GM21723 (cell line): ENCODE measurements at regions not wholly inside any gene's neighbourhood (a gene's known extent, or its start where the extent isn't known, plus 50 kb on each side); places are given as distances from the start of the nearest gene placed in this dataset.

ENCODE experiments used
- ATAC-seq: cut with Tn5 transposase; IDR thresholded peaks from one replicate; pipeline ENCODE4 v1.9.1; 2021; ENCODE audit warnings: mild to moderate bottlenecking, moderate library complexity; ENCODE audit not compliant: unreplicated experiment

DNA sequence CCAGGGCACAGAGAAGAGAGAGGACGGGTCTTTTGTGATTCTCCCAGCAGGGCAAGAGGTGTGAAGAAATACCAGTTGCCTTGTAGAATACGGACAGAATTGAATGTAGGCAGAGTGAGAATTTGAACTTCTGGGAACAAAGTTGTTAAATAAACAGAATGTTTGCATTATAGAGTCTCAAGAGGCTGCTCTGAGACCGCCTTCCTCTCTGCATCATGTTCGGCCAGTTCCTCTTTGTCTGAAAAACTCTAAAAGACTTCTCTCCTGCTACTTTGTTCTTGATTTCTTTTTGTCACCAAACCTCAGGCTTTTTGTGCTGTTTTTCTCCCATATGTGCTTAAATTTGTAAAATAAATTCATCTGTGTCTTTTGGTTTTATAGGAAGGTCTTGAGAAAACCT lies 256.4 kb downstream of the DLEU7 start:
- ATAC-seq = no peak

DNA sequence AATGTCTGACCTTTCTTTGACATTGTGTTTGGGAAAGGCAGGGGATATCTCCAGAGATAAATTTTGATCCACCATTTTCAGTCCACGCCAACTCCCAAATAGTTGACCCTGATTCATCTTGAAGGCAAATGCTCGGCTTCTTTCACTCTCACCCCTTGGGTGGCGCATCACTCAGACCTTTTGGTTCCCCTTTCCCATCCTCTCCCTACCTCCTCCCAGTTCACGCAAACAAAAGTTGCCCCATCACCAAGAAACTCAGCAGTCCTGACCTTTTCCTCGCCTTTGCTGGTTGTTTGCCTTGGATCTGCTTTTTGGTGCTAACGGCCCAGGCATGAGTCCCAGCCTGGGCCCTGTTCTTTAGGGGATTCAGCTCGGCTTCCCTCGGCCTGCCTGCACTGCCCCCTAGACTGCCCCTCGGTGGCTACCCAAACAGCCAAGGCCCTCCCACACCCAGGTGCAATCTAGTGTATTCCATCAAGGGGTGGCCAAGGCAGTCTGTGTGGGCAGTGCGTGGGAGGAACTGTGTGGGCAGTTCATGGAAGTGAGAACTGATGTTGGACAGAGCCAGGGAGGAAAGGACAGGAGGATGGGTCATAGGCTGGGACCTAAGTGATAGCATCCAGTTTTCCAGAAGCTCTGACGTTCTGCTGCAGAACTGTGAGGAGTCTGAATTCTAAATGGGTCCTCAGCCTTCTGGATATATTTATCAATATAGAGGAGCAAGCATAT lies 255.7 kb downstream of the DLEU7 start:
- no peak for ATAC-seq

DNA sequence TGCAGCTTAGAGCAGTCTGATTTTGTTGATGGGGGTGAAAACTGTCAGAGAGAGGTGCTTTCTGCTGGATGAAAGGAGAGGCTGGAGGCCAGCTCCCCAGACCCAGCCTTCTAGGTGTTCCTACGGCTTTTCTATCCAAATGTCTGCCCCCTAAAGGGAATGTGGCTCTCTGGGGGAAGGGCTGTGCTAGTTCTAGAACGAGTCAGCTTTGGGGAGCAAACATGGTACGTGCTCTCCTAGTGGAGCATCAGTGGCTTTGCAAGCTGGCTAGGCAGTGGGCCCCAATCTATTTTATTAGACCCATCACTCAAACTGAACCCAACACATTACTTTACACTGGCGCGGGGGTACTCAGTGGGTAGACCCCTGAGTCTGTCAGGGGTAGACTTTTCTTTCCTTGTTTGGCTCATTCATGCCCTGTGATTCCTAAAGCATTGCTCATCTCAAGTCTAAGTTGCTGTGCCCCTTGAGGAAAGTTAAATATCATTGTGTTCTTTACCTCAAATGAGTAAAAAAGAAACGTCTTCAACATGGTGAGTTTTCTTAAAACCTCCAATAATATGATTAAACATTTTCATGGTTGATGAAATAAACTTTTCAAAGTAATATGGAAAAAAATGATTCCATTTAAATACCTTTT lies 254.9 kb downstream of the DLEU7 start:
- ATAC-seq = no peak

DNA sequence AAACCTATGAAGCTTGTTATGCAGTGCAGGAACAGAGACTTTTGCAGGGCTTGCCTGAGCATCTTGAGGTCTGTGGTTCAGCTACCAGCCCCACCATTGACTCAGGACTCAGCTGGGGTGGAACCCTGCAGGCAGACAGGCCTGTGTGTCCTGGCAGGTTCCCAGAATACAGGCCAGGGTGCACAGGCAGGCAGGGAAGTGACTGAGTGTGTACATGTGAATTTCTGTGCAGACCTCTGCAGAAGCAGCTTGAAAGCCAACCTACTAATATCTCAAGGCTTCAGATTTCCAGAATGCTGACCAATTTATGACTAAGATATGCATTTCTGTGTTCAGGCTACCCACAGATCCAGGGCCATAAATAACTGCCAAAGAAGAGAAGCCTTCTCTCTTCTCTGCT lies 254.4 kb downstream of the DLEU7 start:
- ATAC-seq = no peak

DNA sequence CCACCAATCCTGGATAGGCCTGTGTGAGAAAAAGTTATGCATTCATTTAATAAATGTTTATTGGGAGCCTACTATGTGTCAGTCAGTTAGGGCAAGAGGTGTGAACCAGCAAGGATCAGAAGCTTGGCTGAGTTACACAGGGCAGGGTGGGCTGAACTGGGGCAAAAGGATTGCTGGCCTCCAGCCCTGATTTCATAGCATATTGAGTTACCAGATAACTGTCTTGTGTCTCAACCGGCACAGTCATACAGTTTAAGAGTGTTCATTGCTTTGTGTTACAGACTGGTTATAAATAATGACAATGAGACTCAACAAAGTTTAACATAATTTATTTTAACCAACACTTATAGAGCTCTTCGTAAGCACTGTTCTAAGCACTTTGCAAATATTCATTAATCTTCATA lies 253.8 kb downstream of the DLEU7 start:
- no peak for ATAC-seq

DNA sequence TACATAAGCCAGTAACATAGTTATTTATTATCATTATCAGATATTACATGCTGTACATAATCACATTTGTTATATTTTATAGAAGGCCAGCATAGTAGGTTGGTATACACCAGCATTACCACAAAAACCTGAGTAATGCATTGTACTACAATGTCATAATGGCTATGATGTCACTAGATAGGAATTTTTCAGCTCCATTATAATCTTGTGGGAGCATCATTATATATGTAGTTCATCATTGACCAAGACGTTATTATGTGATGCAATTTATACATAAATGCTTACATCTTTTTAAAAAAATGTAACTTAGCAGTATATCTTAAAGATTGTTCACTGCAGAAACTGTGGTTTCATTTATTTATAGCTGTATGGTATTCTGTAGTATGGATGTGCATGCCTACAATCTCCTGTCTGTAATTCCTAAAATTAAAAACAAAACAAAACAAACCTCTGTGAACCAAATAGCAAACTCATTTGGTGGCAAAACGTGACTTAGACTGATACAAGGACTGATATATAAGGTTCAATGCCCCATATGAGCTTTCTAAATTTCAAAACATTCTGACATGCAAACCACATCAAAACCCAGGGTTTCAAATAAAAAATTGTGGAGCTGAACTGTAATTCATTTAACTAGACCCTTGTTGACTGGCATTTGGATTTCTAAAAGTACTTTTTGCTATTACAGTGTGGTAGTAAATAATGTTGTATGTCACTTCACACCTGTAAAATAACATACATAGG lies 250.9 kb downstream of the DLEU7 start:
- no peak for ATAC-seq

DNA sequence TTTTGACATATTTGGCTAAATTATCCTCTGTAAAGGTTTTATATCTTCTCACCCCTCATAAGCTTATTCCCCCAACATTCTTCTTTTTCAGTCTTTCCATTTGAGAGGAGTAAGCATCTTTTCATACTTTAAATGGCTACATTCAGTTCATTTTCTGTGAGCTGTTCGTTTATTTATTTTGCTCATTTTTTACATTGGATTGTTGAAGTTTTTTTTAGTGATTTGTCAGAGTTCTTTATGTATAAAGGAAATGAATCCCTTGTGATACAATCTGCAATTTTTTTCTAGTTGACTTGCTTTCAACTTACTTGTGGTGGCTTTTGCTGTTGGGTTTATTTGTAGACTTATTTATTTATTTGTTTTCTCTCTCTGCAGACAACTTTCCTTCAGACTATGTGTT lies 250.3 kb downstream of the DLEU7 start:
- ATAC-seq = no peak

DNA sequence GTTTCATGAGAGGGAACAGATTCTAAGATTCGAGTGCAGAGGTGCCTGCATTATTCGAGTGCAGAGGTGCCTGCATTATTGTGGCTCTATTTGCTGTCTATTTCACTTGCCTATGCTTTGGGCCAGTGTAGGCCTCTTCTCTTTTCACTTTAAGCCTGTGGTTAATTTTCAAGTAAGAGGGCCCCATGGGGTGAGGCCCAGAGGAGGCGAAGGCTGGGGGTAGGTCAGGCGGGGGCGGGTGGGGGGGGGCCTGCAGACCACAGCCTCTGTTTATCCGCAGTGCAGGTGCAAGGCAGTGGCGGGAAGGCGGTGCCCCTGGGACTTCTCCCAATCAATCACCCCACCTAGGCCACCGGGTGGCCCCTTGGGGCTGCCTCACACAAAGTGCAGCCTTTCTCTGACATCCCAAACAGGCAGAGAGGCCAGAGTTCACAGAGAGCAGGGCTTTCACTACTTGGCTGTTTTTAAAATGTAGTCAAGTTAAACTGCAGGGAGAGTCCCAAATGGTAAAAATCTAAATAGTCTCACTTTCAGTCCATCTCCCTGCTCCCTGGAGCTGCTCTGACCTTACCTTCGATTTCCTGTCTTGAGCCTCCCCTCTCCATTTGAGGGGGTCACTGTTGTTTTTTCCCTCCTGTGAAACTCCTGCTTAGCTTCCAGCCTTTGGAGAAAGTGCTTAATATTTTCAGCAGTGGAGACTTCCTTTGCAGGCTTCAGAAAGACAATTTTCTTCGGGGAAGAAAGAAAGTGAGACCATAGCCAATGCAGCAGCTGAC lies 249.0 kb downstream of the DLEU7 start:
- peak; percentile 92 for ATAC-seq

DNA sequence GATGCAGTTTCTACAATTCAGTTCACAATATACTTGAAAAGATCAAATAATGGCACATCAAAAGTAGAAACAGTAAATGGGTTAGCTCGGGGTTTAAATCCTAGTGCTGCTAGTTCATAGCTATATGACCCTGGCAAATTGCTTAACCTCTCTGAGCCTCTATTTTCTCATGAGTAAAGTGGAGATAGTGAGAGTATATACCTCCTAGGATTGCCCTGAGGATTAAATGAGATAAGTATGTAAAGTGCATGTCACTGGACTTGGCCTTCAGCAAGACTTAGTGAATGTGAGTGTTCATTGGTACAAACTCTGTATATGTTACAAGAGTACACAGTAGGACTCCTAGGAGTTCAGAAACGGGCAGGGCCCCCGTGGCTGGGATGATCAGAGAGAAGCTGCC lies 248.3 kb downstream of the DLEU7 start:
- no peak for ATAC-seq

DNA sequence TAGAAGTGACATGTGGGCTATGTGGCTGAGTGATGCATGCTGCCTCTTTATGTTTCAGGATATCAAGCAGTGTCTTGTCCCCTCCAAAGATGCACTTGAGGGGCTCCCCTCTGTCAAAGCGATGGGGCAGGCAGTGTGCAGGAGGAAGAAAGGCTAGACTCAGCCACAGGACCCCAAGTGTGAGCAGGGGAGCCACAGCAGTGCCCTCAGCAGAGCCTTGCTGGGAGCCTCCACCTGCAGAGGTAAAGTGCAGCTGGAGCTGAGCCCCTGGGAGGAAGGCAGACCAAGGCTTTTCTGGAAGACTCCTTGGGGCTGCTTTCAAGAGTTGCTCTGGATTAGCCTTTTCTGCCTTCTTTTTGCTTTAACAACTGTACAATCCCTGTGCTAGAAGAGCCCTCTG lies 247.3 kb downstream of the DLEU7 start:
- no peak for ATAC-seq

DNA sequence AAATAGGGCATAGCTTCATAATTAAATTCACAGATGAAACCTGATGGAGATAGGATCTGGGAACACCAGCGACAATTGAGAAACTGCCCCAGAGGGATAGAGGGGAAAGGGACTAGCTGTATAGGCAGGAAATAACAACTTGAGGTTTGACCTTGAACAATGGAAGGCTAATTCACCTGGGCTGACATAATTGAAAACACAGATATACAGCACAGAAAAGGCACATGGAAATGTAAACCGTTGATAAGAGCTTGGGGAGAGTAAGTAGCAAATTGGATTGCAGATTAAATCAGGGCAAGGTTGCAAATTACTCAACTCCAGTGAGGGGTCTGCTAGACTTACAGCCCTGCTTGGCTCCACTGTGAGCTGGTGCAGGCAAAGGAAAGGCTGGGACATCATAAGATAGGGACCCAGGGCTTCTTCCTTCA lies 246.7 kb downstream of the DLEU7 start:
- no peak for ATAC-seq

DNA sequence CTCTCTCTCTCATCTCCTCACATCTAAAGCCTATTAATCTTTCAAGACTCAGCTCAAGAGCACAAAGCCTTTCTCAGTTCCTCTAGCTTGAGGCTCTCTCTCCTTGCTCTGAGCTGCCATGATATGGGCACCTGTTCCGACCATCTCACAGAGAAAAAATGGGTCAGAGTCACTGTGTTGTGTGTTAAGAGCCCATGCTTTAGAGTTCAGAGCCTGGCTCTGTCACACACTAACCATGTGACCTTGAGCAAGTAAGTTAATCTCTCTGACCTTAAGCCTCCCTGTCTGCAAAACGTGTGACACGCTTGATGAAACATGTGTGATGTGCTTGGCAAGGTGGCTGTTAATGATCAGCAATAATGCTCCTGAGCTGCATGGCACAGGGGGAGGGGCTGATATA lies 245.2 kb downstream of the DLEU7 start:
- ATAC-seq = no peak

DNA sequence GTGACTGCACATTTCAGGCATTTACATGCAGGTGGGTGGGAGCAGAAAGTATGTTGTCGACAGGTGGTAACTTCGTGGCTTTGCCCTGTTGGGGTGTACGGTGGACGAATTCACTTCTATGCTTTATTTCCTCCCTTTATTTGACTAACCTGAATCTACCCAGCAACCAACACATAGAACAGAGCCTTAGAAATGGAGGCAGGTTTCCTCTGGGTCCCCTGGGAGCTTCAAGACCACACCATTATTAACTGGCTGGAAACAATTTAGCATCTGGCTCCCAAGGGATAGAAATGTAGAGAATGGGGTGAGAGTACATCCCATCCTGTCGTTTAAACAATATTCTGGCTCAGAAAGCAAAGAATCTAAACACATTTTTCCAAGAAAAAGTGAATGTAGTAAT lies 244.4 kb downstream of the DLEU7 start:
- no peak for ATAC-seq

DNA sequence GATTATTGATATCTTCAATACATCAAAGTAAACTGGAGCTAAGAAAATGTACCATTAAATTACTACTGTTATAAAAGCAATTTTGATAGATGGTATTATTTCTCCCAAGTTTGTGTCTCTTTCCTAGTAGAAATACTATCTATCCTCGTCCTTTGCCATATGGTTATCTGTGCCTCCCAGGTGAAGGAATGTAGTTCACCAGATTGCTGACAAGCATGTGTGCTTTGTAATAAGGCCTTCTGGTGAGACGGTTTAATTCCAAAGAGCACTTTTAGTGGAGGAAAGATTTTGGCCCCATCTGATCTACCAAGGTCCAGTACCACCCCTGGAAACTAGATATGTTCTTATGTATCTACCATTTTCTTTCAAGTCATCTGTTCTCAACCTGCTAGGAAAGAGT lies 243.6 kb downstream of the DLEU7 start:
- no peak for ATAC-seq

DNA sequence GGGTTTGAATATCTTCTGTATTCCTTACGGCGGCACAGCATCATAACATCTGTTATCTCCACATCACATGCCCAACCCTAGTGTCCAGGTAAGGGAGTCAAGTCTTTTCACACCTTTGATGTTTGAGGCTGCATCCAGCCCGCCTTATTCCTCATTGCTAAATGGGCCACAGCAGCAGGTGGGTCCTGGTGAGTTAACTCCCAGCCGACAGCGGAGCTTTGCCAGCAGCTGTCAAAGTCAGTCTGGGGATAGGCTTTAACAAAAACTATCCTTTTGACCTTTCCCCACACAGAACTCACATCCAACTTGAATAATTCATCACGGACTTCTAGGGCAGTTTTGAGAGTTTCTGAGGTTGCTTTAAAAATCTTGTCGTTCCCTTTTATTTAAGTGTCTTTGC lies 235.1 kb downstream of the DLEU7 start:
- ATAC-seq = no peak

DNA sequence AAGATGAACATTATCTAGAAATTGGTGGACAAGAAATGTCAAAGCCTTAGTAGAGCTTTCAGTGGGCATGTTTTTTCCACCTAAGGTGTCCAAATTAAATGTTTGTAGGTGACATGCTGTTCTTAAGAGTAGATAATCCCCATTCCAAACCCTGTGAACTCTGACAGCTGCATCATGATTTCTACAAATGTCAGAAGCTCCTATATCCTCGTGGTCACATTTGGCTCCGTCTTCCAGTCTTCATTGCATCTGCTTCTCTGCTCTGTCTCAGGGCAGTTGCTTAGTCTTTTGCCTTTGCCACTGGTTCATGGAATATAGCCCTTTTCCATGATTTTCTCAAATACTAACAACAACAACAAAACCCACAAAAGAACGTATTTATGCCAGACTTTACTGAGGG lies 234.5 kb downstream of the DLEU7 start:
- no peak for ATAC-seq

DNA sequence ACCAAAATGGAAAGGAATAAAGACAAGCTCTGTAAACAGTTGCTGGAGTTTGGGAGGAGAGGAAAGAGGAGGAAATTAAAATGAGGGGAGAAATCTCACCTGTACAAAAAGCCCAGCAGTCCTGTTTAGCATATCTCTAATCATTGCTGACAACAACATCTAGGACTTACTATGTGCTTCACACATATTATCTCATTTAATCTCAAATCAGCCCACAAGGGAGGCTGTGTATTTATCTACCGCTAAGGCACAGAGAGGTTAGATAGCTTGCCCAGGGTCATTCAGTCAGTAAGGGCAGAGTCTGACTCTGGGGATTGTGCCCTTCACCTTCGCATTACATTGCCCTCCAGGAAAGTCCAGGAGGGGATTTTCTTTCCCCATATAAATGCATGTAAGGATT lies 233.3 kb downstream of the DLEU7 start:
- no peak for ATAC-seq

DNA sequence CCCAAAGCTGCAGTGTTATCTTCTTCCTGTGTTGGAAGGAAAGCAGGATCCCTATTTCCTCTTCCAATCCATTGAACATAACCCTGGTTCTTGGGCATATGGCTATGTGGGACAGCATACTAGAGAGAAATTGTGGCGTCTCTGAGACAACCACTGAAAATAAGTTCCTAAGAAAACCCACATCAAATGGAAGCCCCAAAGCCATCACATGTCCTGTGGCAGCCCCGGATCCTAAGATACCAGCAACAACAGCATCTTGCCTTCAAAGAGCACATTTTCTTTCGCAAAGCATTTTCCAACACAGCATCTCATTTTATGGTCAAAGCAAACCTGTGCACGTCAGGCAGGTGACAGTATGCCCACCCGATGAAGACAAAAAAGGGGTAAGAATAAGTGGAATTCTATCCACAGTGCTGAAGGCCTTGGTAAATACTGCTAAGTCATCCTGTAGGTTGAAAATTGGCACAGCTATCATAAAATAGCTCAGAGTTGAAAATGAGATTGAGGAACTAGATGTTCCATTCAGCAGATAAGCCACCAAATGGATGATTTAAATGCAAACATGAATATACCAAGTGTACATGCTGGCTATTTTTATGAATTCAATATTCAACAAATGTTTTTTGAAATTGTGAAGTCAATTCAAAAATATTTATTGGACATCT lies 232.2 kb downstream of the DLEU7 start:
- no peak for ATAC-seq

DNA sequence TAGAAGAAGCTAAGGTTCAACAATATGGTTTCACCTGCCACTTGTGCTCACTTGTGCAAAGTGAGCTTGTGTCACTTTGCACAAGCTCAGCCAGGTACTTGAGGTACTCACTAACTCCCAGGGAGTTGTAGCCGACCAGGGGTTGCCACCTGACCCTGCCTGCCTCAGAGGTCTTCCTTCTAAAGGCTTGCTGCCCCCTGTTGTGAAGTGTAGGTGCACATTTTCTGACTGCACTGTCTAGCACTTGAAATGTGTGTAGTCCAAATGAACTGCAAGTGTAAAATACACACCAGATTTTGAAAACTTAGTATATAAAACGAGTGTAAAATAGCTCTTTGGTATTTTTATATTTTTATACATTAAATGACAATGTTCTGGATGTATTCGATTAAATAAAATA lies 230.8 kb downstream of the DLEU7 start:
- ATAC-seq = no peak

DNA sequence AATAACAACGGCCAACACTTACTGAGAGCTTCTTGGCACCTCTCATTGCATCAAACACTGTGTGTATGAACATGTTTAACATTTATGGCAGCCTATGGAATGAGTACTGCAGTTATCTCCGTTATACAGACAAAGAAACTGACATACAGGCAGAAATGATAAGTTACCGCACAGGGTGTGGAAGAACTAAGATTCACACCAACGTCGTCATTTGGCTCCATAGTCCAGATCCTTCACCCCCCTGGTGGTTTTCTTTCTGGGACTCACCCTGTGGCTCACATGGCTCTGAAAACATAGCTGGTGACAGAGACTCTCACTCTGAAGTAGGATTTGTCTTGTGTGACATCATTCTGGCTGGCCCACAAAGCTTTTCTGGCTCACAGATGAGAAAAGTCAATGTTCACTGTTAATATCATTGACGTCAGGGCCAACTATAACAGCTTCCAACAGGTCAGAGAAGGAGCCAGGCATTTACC lies 230.1 kb downstream of the DLEU7 start:
- ATAC-seq = no peak

DNA sequence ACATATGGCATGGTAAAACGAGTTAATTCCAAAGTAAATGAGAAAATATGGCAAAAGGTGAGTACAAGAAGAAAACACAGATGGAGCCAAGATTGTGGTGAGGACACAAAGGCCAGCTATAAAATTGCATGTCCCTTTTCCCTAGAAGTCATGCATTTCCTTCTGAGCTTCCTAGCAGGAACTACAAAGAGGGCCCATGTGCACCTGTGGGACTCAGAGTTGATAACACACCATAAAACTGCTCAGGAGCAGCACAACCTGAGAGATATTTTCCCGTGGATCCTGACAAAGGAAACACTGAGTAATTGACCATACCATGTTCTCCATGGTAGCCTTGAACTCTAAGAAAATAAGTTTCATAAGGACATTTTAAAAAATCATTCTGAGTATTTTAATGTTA lies 228.3 kb downstream of the DLEU7 start:
- no peak for ATAC-seq
